WERI-Rb-1 (cell line): ENCODE measurements at regions not wholly inside any gene's neighbourhood (a gene's known extent, or its start where the extent isn't known, plus 50 kb on each side); places are given as distances from the start of the nearest gene placed in this dataset.

ENCODE experiments used
- DNase-seq: peaks from one replicate; pipeline ENCODE4 v3.0.0-alpha.2; 2020
- H3K27ac ChIP-seq: fragments of 250-450 bp; sonication (Bioruptor Pico); 2 replicates; pipeline ENCODE4 v1.5.1; 2020; ENCODE audit warnings: mild to moderate bottlenecking, moderate library complexity
- H3K27me3 ChIP-seq: fragments of 250-450 bp; sonication (Bioruptor Pico); 2 replicates; pipeline ENCODE4 v1.5.1; 2021; ENCODE audit warnings: mild to moderate bottlenecking, low read depth, moderate library complexity; ENCODE audit not compliant: insufficient read depth, severe bottlenecking
- H3K36me3 ChIP-seq: fragments of 250-450 bp; sonication (Bioruptor Pico); 2 replicates; pipeline ENCODE4 v1.5.1; 2020; ENCODE audit warnings: mild to moderate bottlenecking, moderate library complexity
- H3K4me3 ChIP-seq: 2 replicates; pipeline ENCODE4 v1.5.1; 2011; ENCODE audit warnings: low read depth, mild to moderate bottlenecking, control low read depth, low read length
- H3K9me3 ChIP-seq: fragments of 250-450 bp; sonication (Bioruptor Pico); 2 replicates; pipeline ENCODE4 v1.5.1; 2021; ENCODE audit warnings: mild to moderate bottlenecking, moderate library complexity; ENCODE audit not compliant: severe bottlenecking
- CTCF ChIP-seq: IDR thresholded peaks from 2 replicates; pipeline ENCODE4 v1.5.1; 2011; ENCODE audit warnings: low read depth, mild to moderate bottlenecking, control low read depth, inconsistent platforms, low read length

- Histone ChIP-seq H3K27ac (no peak overlapping the region), H3K9me3 (no peaks in the 10 kb centered on the region), H3K36me3 (no peaks in the 10 kb centered on the region), H3K4me3 (no peak overlapping the region), H3K27me3 (peaks cover 9% of the 10 kb centered on the region)
- no peak for DNase-seq
- no peak for TF ChIP-seq CTCF
These were observed 159.6 kb upstream of the IGFBP3 start for GRCh38 chr7:46080595-46081159.

- TF ChIP-seq CTCF = no peak
- Histone ChIP-seq H3K27ac (no peak overlapping the region), H3K27me3 (peaks cover 9% of the 10 kb centered on the region), H3K36me3 (no peaks in the 10 kb centered on the region), H3K9me3 (no peaks in the 10 kb centered on the region), H3K4me3 (no peak overlapping the region)
- no peak for DNase-seq
These were observed 158.3 kb upstream of the IGFBP3 start for GRCh38 chr7:46079421-46079820.

- H3K9me3 ChIP-seq = no peaks in the 10 kb centered on the region
- H3K27ac ChIP-seq = no peak overlapping the region
- no peak for DNase-seq
- no peaks in the 10 kb centered on the region for H3K36me3 ChIP-seq
- H3K27me3 ChIP-seq = peaks cover 6% of the 10 kb centered on the region
- H3K4me3 ChIP-seq = no peak overlapping the region
- TF ChIP-seq CTCF = no peak
These were observed 155.5 kb upstream of the IGFBP3 start for GRCh38 chr7:46076527-46076926.

- Histone ChIP-seq H3K27ac (no peak overlapping the region), H3K27me3 (peaks cover 3% of the 10 kb centered on the region), H3K4me3 (no peak overlapping the region), H3K9me3 (no peaks in the 10 kb centered on the region), H3K36me3 (no peaks in the 10 kb centered on the region)
- DNase-seq = no peak
- no peak for TF ChIP-seq CTCF
These were observed 151.7 kb upstream of the IGFBP3 start for GRCh38 chr7:46072722-46073121.

- Histone ChIP-seq H3K27me3 (peaks cover 3% of the 10 kb centered on the region), H3K4me3 (no peak overlapping the region), H3K27ac (no peak overlapping the region), H3K36me3 (no peaks in the 10 kb centered on the region), H3K9me3 (no peaks in the 10 kb centered on the region)
- TF ChIP-seq CTCF = no peak
- DNase-seq = no peak
These were observed 150.5 kb upstream of the IGFBP3 start for GRCh38 chr7:46071601-46072000.

GRCh38 chr7:46071076-46071475, 150.0 kb upstream of the IGFBP3 start:
- Histone ChIP-seq H3K4me3 (no peak overlapping the region), H3K9me3 (no peaks in the 10 kb centered on the region), H3K27ac (no peak overlapping the region), H3K36me3 (no peaks in the 10 kb centered on the region), H3K27me3 (peaks cover 3% of the 10 kb centered on the region)
- no peak for DNase-seq
- no peak for TF ChIP-seq CTCF
